HUES64 (cell line): ENCODE measurements at regions not wholly inside any gene's neighbourhood (a gene's known extent, or its start where the extent isn't known, plus 50 kb on each side); places are given as distances from the start of the nearest gene placed in this dataset.
"Not testable (repeated sequence)": the region's sequence is repeated elsewhere in the genome, so short reads cannot be mapped to it uniquely, and the experiment has no call there.

Experiments
- H3K27ac ChIP-seq: 2 replicates; pipeline ENCODE4 v1.7.0; 2013; ENCODE audit warnings: low read depth, low read length, inconsistent platforms
- H3K27me3 ChIP-seq: 2 replicates; pipeline ENCODE4 v1.6.1; 2013; ENCODE audit warnings: mild to moderate bottlenecking, low read length; ENCODE audit not compliant: insufficient read depth
- H3K36me3 ChIP-seq: 2 replicates; pipeline ENCODE4 v1.6.1; 2013; ENCODE audit warnings: mild to moderate bottlenecking, low read length; ENCODE audit not compliant: insufficient read depth
- H3K4me1 ChIP-seq: 2 replicates; pipeline ENCODE4 v1.6.1; 2013; ENCODE audit warnings: mild to moderate bottlenecking, low read length, moderate library complexity; ENCODE audit not compliant: insufficient read depth
- H3K4me3 ChIP-seq: 2 replicates; pipeline ENCODE4 v1.5.1; 2013; ENCODE audit warnings: mild to moderate bottlenecking, low read length, moderate library complexity
- H3K9ac ChIP-seq: 2 replicates; pipeline ENCODE4 v1.6.1; 2013; ENCODE audit warnings: mild to moderate bottlenecking, low read depth, low read length
- H3K9me3 ChIP-seq: 2 replicates; pipeline ENCODE4 v1.6.1; 2013; ENCODE audit warnings: low read depth, low read length; ENCODE audit not compliant: insufficient read depth
- WGBS: fragments of 150-250, 120-280 bp; methylation state at CpG from one replicate; pipeline ENCODE4 v1.1.7; 2013; ENCODE audit warnings: missing lambda C conversion rate; 5-methylcytosine and 5-hydroxymethylcytosine counted together

- no peak overlapping the region for H3K9ac ChIP-seq
- peaks cover 34% of the 10 kb centered on the region for H3K4me1 ChIP-seq
- H3K27ac ChIP-seq: no peak overlapping the region
- no peak overlapping the region for H3K4me3 ChIP-seq
- no peaks in the 10 kb centered on the region for H3K27me3 ChIP-seq
- no peaks in the 10 kb centered on the region for H3K9me3 ChIP-seq
- whole genome bisulfite sequencing: 82% methylated on average over 1 of the region's 1 CpG
- H3K36me3 ChIP-seq: no peaks in the 10 kb centered on the region
Measured at GRCh38 chr13:84588023-84588422, 705.7 kb upstream of the SLITRK1 start.

DNA sequence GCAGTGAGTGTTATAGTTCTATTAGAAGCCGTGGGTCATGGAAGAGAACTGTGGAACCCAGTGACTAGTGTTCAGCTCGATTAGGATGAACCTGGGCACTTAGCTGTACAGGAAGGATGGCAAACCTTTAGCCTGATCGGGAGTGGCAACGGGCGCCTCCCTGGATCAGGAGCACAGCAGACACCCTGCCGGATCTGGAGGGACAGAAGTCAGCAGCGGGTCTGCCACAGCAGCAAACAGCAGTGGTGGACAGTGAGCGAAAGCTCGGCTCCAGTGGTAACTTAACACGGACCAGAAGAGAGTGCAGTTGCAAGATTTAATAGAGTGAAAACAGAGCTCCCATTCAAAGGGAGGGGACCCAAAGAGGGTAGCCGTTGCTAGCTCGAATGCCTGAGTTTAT, 697.6 kb upstream of the SLITRK1 start:
- H3K27ac ChIP-seq, H3K4me3 ChIP-seq, H3K9ac ChIP-seq, H3K27me3 ChIP-seq, H3K36me3 ChIP-seq, H3K9me3 ChIP-seq: not testable (repeated sequence)
- peaks cover 11% of the 10 kb centered on the region; the same call in 1 of the 2 replicates for H3K4me1 ChIP-seq
- WGBS: 94% methylated on average over 12 of the region's 12 CpGs

GRCh38 chr13:84574851-84575250, 692.6 kb upstream of the SLITRK1 start:
- Histone ChIP-seq H3K36me3 (no peaks in the 10 kb centered on the region), H3K4me1 (peaks cover 9% of the 10 kb centered on the region; the same call in 1 of the 2 replicates), H3K27me3 (no peaks in the 10 kb centered on the region), H3K9me3 (no peaks in the 10 kb centered on the region), H3K4me3 (no peak overlapping the region), H3K27ac (no peak overlapping the region), H3K9ac (no peak overlapping the region)

- Histone ChIP-seq H3K4me3 (no peak overlapping the region), H3K27me3 (no peaks in the 10 kb centered on the region), H3K9me3 (no peaks in the 10 kb centered on the region), H3K27ac (no peak overlapping the region), H3K4me1 (peaks cover 5% of the 10 kb centered on the region; the same call in 1 of the 2 replicates), H3K36me3 (no peaks in the 10 kb centered on the region), H3K9ac (no peak overlapping the region)
- WGBS: 62% methylated on average over 2 of the region's 3 CpGs
Measured at GRCh38 chr13:84571264-84571663, 689.0 kb upstream of the SLITRK1 start.

- no peaks in the 10 kb centered on the region for H3K9me3 ChIP-seq
- peaks cover 5% of the 10 kb centered on the region; the same call in 1 of the 2 replicates for H3K4me1 ChIP-seq
- WGBS: 100% methylated on average over 1 of the region's 2 CpGs
- no peak overlapping the region for H3K9ac ChIP-seq
- H3K36me3 ChIP-seq: no peaks in the 10 kb centered on the region
- no peak overlapping the region for H3K27ac ChIP-seq
- H3K4me3 ChIP-seq: no peak overlapping the region
- H3K27me3 ChIP-seq: no peaks in the 10 kb centered on the region
Measured at GRCh38 chr13:84570831-84571230, 688.6 kb upstream of the SLITRK1 start.

GRCh38 chr13:84569366-84569765, 687.1 kb upstream of the SLITRK1 start:
- H3K36me3 ChIP-seq: no peaks in the 10 kb centered on the region
- no peaks in the 10 kb centered on the region for H3K27me3 ChIP-seq
- H3K4me3 ChIP-seq: no peak overlapping the region
- no peaks in the 10 kb centered on the region for H3K9me3 ChIP-seq
- no peak overlapping the region for H3K27ac ChIP-seq
- no peaks in the 10 kb centered on the region for H3K4me1 ChIP-seq
- H3K9ac ChIP-seq: no peak overlapping the region
- no CpG with 5 or more reads among the region's 1 CpG for WGBS

DNA sequence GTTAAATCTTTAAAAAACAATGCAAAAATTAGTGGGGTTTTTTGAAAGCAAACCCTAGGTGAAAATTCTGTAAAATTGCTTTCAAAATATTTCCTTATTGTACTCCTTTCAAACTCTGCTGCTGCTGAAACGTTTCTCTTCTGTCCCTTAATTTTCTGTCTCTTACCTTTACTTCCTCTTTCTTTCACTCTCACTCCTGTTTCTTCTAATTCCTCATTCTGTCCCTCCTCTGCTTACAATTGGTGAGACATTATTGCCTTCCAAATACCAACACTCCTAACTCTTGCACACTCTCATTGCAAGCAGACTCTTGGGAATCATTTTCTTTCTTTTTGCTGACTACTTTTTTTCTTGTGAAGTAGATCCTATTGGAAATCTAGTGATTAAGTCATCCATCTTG, 685.6 kb upstream of the SLITRK1 start:
- H3K27ac ChIP-seq: no peak overlapping the region
- no peak overlapping the region for H3K4me3 ChIP-seq
- H3K4me1 ChIP-seq: no peaks in the 10 kb centered on the region
- H3K9ac ChIP-seq: no peak overlapping the region
- no peaks in the 10 kb centered on the region for H3K9me3 ChIP-seq
- WGBS: 84% methylated on average over 1 of the region's 1 CpG
- H3K27me3 ChIP-seq: no peaks in the 10 kb centered on the region
- H3K36me3 ChIP-seq: no peaks in the 10 kb centered on the region

- H3K27ac ChIP-seq: no peak overlapping the region
- no peak overlapping the region for H3K9ac ChIP-seq
- no peaks in the 10 kb centered on the region for H3K4me1 ChIP-seq
- 0 out of 2 replicates have a peak, but pooled peaks cover 3% of the 10 kb centered on the region for H3K9me3 ChIP-seq
- no peak overlapping the region for H3K4me3 ChIP-seq
- 93% methylated on average over 2 of the region's 2 CpGs for WGBS
- no peaks in the 10 kb centered on the region for H3K27me3 ChIP-seq
- H3K36me3 ChIP-seq: no peaks in the 10 kb centered on the region
Measured at GRCh38 chr13:84566780-84567179, 684.5 kb upstream of the SLITRK1 start.

DNA sequence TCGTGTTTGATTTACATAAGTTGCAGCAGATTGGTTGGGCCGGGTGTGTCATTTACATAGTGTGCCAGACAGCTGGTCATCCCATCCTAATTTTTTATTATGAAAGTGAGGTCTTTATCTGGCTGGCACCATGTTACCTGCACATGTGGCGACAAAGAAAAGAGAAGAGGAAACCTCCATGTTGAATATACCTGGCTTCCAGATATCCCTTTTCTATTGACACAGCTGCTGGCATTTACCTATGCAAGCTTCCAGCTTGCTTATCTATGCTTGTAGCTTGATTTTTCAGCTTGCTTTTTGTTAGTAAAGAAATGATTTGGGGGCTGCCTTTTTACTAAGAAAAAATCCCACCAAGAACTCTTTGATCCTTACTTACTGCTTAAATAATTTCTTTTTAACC, 681.3 kb upstream of the SLITRK1 start:
- Histone ChIP-seq H3K4me3 (no peak overlapping the region), H3K27me3 (no peaks in the 10 kb centered on the region), H3K27ac (no peak overlapping the region), H3K9me3 (peaks cover 16% of the 10 kb centered on the region; the same call in 1 of the 2 replicates), H3K4me1 (no peaks in the 10 kb centered on the region), H3K36me3 (no peaks in the 10 kb centered on the region), H3K9ac (no peak overlapping the region)
- WGBS: 96% methylated on average over 3 of the region's 3 CpGs

DNA sequence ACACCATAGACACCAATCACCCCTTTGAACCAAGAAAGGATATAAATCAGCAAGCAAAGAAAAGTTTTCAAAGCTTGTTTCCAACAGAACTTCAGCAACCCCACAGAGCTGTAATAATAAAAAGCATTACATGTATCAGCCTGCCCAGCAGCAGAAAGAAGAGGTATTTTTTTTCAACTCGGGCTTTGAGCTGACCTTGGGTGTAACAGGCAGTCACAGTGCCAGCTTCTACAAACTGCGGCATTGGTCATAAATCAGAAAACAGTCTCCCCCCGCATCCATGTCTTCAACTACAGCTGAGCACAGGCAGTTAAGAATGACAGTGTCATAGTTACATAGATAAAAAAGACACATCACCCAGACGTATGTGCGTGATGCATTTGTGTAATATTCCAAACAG, 671.0 kb upstream of the SLITRK1 start:
- H3K27ac ChIP-seq: no peak overlapping the region
- no peak overlapping the region for H3K4me3 ChIP-seq
- H3K9me3 ChIP-seq: no peaks in the 10 kb centered on the region
- H3K27me3 ChIP-seq: no peaks in the 10 kb centered on the region
- H3K9ac ChIP-seq: no peak overlapping the region
- WGBS: 94% methylated on average over 3 of the region's 5 CpGs
- no peaks in the 10 kb centered on the region for H3K4me1 ChIP-seq
- no peaks in the 10 kb centered on the region for H3K36me3 ChIP-seq

DNA sequence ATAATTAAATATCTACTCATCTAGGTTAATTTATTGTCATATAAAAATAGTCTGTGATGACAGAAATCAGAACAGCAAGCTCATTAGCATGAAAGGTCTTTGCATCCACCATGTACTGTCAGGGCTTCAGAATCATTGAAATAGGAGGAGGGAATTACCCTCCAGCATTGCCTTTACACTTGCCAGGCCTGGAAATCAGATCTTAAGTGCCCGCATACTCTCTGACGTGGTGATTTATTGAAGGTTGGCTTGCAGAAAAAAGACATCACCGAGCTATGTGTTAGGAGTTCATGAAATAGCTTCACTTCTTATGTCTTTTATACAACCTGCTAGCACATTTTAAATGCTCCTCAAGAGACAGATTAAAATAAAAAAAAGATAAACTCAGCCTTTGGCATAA, 661.7 kb upstream of the SLITRK1 start:
- no peak overlapping the region for H3K27ac ChIP-seq
- H3K27me3 ChIP-seq: no peaks in the 10 kb centered on the region
- no peak overlapping the region for H3K9ac ChIP-seq
- H3K4me1 ChIP-seq: peaks cover 4% of the 10 kb centered on the region; the same call in 1 of the 2 replicates
- H3K36me3 ChIP-seq: no peaks in the 10 kb centered on the region
- 97% methylated on average over 3 of the region's 3 CpGs for WGBS
- H3K4me3 ChIP-seq: no peak overlapping the region
- no peaks in the 10 kb centered on the region for H3K9me3 ChIP-seq

DNA sequence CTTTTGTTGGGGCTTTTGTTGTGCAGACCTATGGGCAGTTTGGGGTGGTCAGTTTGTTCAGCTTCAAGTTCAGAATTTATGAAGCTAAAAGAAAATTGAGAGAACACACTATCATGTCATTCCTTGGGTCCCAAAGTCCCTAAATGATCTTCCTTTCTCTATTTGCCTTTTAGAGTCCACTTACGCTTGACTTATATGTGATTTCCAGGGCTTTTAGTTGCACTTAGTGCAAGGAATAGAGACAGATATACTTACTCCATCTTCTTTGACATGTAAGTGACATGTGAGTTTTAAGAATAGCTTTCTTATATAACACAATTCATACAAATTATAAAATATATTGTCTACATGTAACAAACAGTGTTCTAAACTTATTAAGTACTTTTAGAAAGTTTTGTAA, 660.1 kb upstream of the SLITRK1 start:
- Histone ChIP-seq H3K27me3 (no peaks in the 10 kb centered on the region), H3K9me3 (no peaks in the 10 kb centered on the region), H3K36me3 (no peaks in the 10 kb centered on the region), H3K4me3 (no peak overlapping the region), H3K9ac (no peak overlapping the region), H3K4me1 (peaks cover 4% of the 10 kb centered on the region; the same call in 1 of the 2 replicates), H3K27ac (no peak overlapping the region)
- 100% methylated on average over 1 of the region's 1 CpG for WGBS
